ENCODE measurements at regions not wholly inside any gene's neighbourhood (a gene's known extent, or its start where the extent isn't known, plus 50 kb on each side); places are given as distances from the start of the nearest gene placed in this dataset.

- TF ChIP-seq, protein P1, sequence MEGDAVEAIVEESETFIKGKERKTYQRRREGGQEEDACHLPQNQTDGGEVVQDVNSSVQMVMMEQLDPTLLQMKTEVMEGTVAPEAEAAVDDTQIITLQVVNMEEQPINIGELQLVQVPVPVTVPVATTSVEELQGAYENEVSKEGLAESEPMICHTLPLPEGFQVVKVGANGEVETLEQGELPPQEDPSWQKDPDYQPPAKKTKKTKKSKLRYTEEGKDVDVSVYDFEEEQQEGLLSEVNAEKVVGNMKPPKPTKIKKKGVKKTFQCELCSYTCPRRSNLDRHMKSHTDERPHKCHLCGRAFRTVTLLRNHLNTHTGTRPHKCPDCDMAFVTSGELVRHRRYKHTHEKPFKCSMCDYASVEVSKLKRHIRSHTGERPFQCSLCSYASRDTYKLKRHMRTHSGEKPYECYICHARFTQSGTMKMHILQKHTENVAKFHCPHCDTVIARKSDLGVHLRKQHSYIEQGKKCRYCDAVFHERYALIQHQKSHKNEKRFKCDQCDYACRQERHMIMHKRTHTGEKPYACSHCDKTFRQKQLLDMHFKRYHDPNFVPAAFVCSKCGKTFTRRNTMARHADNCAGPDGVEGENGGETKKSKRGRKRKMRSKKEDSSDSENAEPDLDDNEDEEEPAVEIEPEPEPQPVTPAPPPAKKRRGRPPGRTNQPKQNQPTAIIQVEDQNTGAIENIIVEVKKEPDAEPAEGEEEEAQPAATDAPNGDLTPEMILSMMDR (IDR thresholded peaks at IDR 0.05; ENCODE audit: low read length), result no peak
- no peak for TF ChIP-seq EZH2 (IDR thresholded peaks at IDR 0.05; ENCODE audit: borderline replicate concordance, low read length)
Observed at GRCh38 chr4:123526511-123526910, 129.9 kb downstream of the SPRY1 start.
